Bronchial epithelial cell (primary cell): ENCODE measurements at regions not wholly inside any gene's neighbourhood (a gene's known extent, or its start where the extent isn't known, plus 50 kb on each side); places are given as distances from the start of the nearest gene placed in this dataset.

Experiments used
- DNase-seq: peaks from one replicate; pipeline ENCODE4 v3.0.0-alpha.2; 2010; ENCODE audit warnings: low read depth
- FAIRE-seq: peaks from 2 replicates; lab custom pipeline; 2011; peaks lifted over from hg19 to GRCh38; lab: Jason Lieb, UNC
- H3K27me3 ChIP-seq: 2 replicates; pipeline ENCODE4 v1.5.1; 2011; ENCODE audit warnings: low read length; ENCODE audit not compliant: control insufficient read depth, insufficient read depth
- H3K36me3 ChIP-seq: 2 replicates; pipeline ENCODE4 v1.5.1; 2011; ENCODE audit warnings: low read length; ENCODE audit not compliant: control insufficient read depth, insufficient read depth
- H3K4me3 ChIP-seq: 2 replicates; pipeline ENCODE4 v1.5.1; 2011; ENCODE audit warnings: mild to moderate bottlenecking, low read depth, low read length, control low read depth
- CTCF ChIP-seq: IDR thresholded peaks from 2 replicates; pipeline ENCODE4 v1.5.1; 2011; ENCODE audit warnings: mild to moderate bottlenecking, moderate library complexity, low read length, control low read depth, inconsistent platforms; ENCODE audit not compliant: insufficient read depth, severe bottlenecking

- DNase-seq = no peak
- H3K36me3 ChIP-seq = no peaks in the 10 kb centered on the region
- TF ChIP-seq CTCF = no peak
- no peak for FAIRE-seq
- H3K27me3 ChIP-seq = no peaks in the 10 kb centered on the region
- H3K4me3 ChIP-seq = no peak overlapping the region
Measured at GRCh38 chr21:24658026-24658425, 949.3 kb downstream of the MRPL39 start.

- Histone ChIP-seq H3K36me3 (no peaks in the 10 kb centered on the region), H3K4me3 (no peak overlapping the region), H3K27me3 (no peaks in the 10 kb centered on the region)
- DNase-seq = no peak
- TF ChIP-seq CTCF = no peak
- FAIRE-seq = no peak
Measured at GRCh38 chr21:24649691-24650090, 957.6 kb downstream of the MRPL39 start.

- Histone ChIP-seq H3K4me3 (no peak overlapping the region), H3K27me3 (no peaks in the 10 kb centered on the region), H3K36me3 (no peaks in the 10 kb centered on the region)
- DNase-seq (no peak), FAIRE-seq (no peak)
- TF ChIP-seq CTCF = no peak
Measured at GRCh38 chr21:24636696-24637095, 970.6 kb downstream of the MRPL39 start.

- FAIRE-seq = no peak
- no peak for TF ChIP-seq CTCF
- no peak for DNase-seq
- H3K27me3 ChIP-seq = no peaks in the 10 kb centered on the region
- no peaks in the 10 kb centered on the region for H3K36me3 ChIP-seq
- no peak overlapping the region for H3K4me3 ChIP-seq
Measured at GRCh38 chr21:24634749-24635148, 972.5 kb downstream of the MRPL39 start.

- TF ChIP-seq CTCF = no peak
- no peak overlapping the region for H3K4me3 ChIP-seq
- DNase-seq = no peak
- no peaks in the 10 kb centered on the region for H3K36me3 ChIP-seq
- FAIRE-seq = no peak
- no peaks in the 10 kb centered on the region for H3K27me3 ChIP-seq
Measured at GRCh38 chr21:24628536-24628935, 978.7 kb downstream of the MRPL39 start.

- FAIRE-seq = no peak
- no peak overlapping the region for H3K4me3 ChIP-seq
- no peak for DNase-seq
Measured at GRCh38 chr21:24628046-24628445, 979.2 kb downstream of the MRPL39 start.

More at GRCh38 chr21:24628046-24628445, 979.2 kb downstream of the MRPL39 start:
- TF ChIP-seq CTCF = no peak
- H3K27me3 ChIP-seq = no peaks in the 10 kb centered on the region
- no peaks in the 10 kb centered on the region for H3K36me3 ChIP-seq
